ENCODE measurements at regions not wholly inside any gene's neighbourhood (a gene's known extent, or its start where the extent isn't known, plus 50 kb on each side); places are given as distances from the start of the nearest gene placed in this dataset.

DNA sequence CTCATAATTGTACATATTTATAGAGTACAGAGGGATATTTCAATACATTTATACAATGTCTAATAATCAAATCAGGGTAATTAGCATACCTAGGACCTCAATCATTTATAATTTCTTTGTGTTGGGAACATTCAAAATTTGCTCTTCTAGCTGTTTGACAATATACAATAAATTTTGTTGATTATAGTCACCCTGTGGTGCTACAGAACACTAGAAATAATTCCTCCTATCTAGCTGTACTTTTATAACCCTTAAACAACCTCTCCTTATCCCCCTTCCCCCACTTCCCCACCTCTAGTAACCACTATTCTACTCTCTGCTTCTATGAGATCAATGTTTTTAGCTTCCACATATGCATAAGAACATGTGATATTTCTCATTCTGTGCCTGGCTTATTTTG is 328.4 kb upstream of the RBMS1 start:
- Histone ChIP-seq H3K27ac (ENCODE audit: low read depth, low read length) (no peak overlapping the region), H3K4me2 (ENCODE audit: low read length) (no peak overlapping the region), H3K4me1 (ENCODE audit: insufficient read depth, low read length) (no peaks in the 10 kb centered on the region), H3K79me2 (ENCODE audit: insufficient read depth, low read length) (no peaks in the 10 kb centered on the region), H3K9me3 (ENCODE audit: insufficient read depth, low read depth, low read length) (peaks cover 9% of the 10 kb centered on the region), H3K27me3 (ENCODE audit: insufficient read depth, low read length) (no peaks in the 10 kb centered on the region), H2AFZ (ENCODE audit: low read depth, low read length) (no peak overlapping the region), H3K9ac (ENCODE audit: low read length) (no peak overlapping the region), H4K20me1 (ENCODE audit: insufficient read depth, low read length) (no peaks in the 10 kb centered on the region), H3K36me3 (ENCODE audit: insufficient read depth, low read length) (no peaks in the 10 kb centered on the region), H3K4me3 (ENCODE audit: insufficient read depth, low read depth, low read length) (no peak overlapping the region)
- DNase-seq (ENCODE audit: low read depth) (no peak), FAIRE-seq (no peak)
- Mint-ChIP-seq H3K4me1 (ENCODE audit: low read depth, unreplicated experiment) (no peaks in the 10 kb centered on the region), H3K27me3 (ENCODE audit: low read depth, unreplicated experiment) (no peaks in the 10 kb centered on the region), H3K9me3 (ENCODE audit: unreplicated experiment) (peaks cover 31% of the 10 kb centered on the region), H3K4me3 (ENCODE audit: unreplicated experiment) (no peak overlapping the region), H3K36me3 (ENCODE audit: low read depth, unreplicated experiment) (peaks cover 4% of the 10 kb centered on the region), H3K27ac (ENCODE audit: unreplicated experiment) (no peak overlapping the region)
- TF ChIP-seq, protein P1, sequence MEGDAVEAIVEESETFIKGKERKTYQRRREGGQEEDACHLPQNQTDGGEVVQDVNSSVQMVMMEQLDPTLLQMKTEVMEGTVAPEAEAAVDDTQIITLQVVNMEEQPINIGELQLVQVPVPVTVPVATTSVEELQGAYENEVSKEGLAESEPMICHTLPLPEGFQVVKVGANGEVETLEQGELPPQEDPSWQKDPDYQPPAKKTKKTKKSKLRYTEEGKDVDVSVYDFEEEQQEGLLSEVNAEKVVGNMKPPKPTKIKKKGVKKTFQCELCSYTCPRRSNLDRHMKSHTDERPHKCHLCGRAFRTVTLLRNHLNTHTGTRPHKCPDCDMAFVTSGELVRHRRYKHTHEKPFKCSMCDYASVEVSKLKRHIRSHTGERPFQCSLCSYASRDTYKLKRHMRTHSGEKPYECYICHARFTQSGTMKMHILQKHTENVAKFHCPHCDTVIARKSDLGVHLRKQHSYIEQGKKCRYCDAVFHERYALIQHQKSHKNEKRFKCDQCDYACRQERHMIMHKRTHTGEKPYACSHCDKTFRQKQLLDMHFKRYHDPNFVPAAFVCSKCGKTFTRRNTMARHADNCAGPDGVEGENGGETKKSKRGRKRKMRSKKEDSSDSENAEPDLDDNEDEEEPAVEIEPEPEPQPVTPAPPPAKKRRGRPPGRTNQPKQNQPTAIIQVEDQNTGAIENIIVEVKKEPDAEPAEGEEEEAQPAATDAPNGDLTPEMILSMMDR (IDR thresholded peaks at IDR 0.05; ENCODE audit: insufficient read depth, low read depth, low read length), result no peak
- TF ChIP-seq EZH2 (IDR thresholded peaks at IDR 0.05; ENCODE audit: insufficient read depth, low read length), result no peak

DNA sequence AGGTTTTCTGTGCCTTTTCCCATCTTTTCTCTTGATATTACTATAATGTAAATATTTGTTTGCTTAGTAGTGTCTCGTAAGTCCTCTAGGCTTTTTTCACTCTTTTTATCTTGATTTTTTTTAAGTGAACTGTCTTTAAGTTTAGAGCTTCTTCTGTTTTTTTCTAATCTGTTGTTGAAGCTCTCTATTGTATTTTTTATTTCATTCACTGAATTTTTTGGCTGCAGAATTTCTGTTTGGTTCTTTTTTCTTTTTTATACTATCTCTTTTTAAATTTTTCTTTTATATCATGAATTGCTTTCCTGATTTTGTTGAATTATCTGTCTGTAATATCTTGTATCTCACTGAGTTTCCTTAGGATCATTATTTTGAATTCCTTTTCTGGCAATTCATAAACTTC is 331.8 kb upstream of the RBMS1 start:
- Mint-ChIP-seq H3K4me1 (ENCODE audit: low read depth, unreplicated experiment) (no peaks in the 10 kb centered on the region), H3K9me3 (ENCODE audit: unreplicated experiment) (peaks cover 33% of the 10 kb centered on the region), H3K27ac (ENCODE audit: unreplicated experiment) (no peak overlapping the region), H3K4me3 (ENCODE audit: unreplicated experiment) (no peak overlapping the region), H3K27me3 (ENCODE audit: low read depth, unreplicated experiment) (peaks cover 4% of the 10 kb centered on the region), H3K36me3 (ENCODE audit: low read depth, unreplicated experiment) (peaks cover 4% of the 10 kb centered on the region)
- H2AFZ ChIP-seq (ENCODE audit: low read depth, low read length), result no peak overlapping the region
- H3K9ac ChIP-seq (ENCODE audit: low read length), result no peak overlapping the region
- no peak overlapping the region for H3K4me2 ChIP-seq (ENCODE audit: low read length)
- H3K27me3 ChIP-seq (ENCODE audit: insufficient read depth, low read length), result peaks cover 2% of the 10 kb centered on the region
- FAIRE-seq (no peak), DNase-seq (ENCODE audit: low read depth) (no peak)
- H4K20me1 ChIP-seq (ENCODE audit: insufficient read depth, low read length), result no peaks in the 10 kb centered on the region
- no peak overlapping the region for H3K4me3 ChIP-seq (ENCODE audit: insufficient read depth, low read depth, low read length)
- no peaks in the 10 kb centered on the region for H3K4me1 ChIP-seq (ENCODE audit: insufficient read depth, low read length)
- H3K27ac ChIP-seq (ENCODE audit: low read depth, low read length), result no peak overlapping the region
- H3K36me3 ChIP-seq (ENCODE audit: insufficient read depth, low read length), result no peaks in the 10 kb centered on the region
- H3K9me3 ChIP-seq (ENCODE audit: insufficient read depth, low read depth, low read length), result peaks cover 9% of the 10 kb centered on the region
- no peaks in the 10 kb centered on the region for H3K79me2 ChIP-seq (ENCODE audit: insufficient read depth, low read length)
- no peak for TF ChIP-seq EZH2 (IDR thresholded peaks at IDR 0.05; ENCODE audit: insufficient read depth, low read length)
- TF ChIP-seq, protein P1 (IDR thresholded peaks at IDR 0.05; ENCODE audit: insufficient read depth, low read depth, low read length), result no peak

DNA sequence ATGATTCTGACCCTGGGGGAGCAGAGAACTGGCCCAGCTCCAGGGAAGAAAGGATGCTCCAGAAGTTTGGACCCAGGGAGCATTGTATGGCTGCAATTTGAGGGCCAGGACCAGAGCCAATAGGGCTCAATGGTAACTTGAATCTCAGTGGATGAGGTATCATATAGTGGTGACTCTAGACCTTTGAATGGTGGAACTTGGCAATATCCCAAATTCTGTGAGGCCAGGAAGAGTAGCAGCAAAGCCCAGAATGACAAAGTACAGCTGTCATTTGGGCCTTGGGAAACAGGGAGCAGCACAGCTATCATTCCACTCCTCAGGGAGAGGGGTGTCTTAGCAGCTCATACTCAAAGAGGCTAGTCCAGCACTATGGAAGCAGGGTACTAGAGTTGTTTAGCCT is 332.9 kb upstream of the RBMS1 start:
- Histone ChIP-seq H4K20me1 (ENCODE audit: insufficient read depth, low read length) (no peaks in the 10 kb centered on the region), H3K27me3 (ENCODE audit: insufficient read depth, low read length) (peaks cover 2% of the 10 kb centered on the region), H3K27ac (ENCODE audit: low read depth, low read length) (no peak overlapping the region), H3K4me2 (ENCODE audit: low read length) (no peak overlapping the region), H3K79me2 (ENCODE audit: insufficient read depth, low read length) (no peaks in the 10 kb centered on the region), H2AFZ (ENCODE audit: low read depth, low read length) (no peak overlapping the region), H3K4me1 (ENCODE audit: insufficient read depth, low read length) (no peaks in the 10 kb centered on the region), H3K36me3 (ENCODE audit: insufficient read depth, low read length) (no peaks in the 10 kb centered on the region), H3K9ac (ENCODE audit: low read length) (no peak overlapping the region), H3K9me3 (ENCODE audit: insufficient read depth, low read depth, low read length) (peaks cover 9% of the 10 kb centered on the region), H3K4me3 (ENCODE audit: insufficient read depth, low read depth, low read length) (no peak overlapping the region)
- no peak for TF ChIP-seq EZH2 (IDR thresholded peaks at IDR 0.05; ENCODE audit: insufficient read depth, low read length)
- TF ChIP-seq, protein P1 (IDR thresholded peaks at IDR 0.05; ENCODE audit: insufficient read depth, low read depth, low read length), result no peak
- H3K4me3 Mint-ChIP-seq (ENCODE audit: unreplicated experiment), result no peak overlapping the region
- no peak overlapping the region for H3K27ac Mint-ChIP-seq (ENCODE audit: unreplicated experiment)
- no peak for FAIRE-seq
- no peaks in the 10 kb centered on the region for H3K4me1 Mint-ChIP-seq (ENCODE audit: low read depth, unreplicated experiment)
- peaks cover 4% of the 10 kb centered on the region for H3K27me3 Mint-ChIP-seq (ENCODE audit: low read depth, unreplicated experiment)
- peaks cover 30% of the 10 kb centered on the region for H3K9me3 Mint-ChIP-seq (ENCODE audit: unreplicated experiment)
- peaks cover 1% of the 10 kb centered on the region for H3K36me3 Mint-ChIP-seq (ENCODE audit: low read depth, unreplicated experiment)
- DNase-seq (ENCODE audit: low read depth), result no peak

Measured in astrocyte (in vitro differentiated cells and primary cell).